CD4-positive, alpha-beta T cell treated with Interferon gamma for 1 hour (primary cell): ENCODE measurements at regions not wholly inside any gene's neighbourhood (a gene's known extent, or its start where the extent isn't known, plus 50 kb on each side); places are given as distances from the start of the nearest gene placed in this dataset.

Experiments
- DNase-seq: peaks from one replicate; pipeline ENCODE4 v3.0.0-alpha.2; 2020

DNA sequence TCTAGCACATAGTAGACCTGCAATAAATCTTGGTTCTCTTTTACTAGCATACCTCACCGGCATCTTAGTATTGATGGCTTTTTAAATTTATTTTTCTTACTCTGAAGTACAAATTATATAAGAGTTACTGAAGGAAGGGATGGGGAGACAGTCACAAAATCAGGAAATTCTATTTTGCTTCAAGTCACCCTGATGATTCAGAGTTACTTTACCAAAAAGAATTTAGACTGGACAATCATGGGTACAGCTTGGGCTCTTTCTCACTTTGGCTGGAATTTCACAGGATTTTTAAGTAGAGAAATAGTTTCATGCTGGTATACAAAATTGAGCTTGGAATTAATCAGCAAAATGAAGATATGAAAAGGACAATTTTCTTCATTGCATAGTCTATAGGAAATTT lies 919.2 kb downstream of the METTL15 start:
- DNase-seq = no peak

DNA sequence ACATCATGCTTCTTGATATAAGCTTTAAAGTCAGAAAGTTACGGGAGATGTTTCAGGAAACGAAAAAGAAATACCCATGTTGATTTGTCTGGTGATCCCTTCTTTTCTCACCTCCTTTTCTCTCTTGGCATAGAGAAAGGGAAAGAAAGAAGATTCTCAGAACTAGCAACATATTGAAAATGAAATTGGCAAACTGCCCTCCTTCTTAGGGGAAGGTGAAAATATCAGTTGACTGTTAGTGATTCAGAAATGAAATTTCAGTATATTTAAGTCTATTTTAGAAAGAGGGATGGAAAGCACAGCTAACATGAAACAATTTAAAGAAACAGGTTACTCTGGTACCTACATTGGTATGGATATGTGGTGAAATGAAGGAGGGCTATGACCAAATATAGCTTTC lies 918.1 kb downstream of the METTL15 start:
- no peak for DNase-seq

DNA sequence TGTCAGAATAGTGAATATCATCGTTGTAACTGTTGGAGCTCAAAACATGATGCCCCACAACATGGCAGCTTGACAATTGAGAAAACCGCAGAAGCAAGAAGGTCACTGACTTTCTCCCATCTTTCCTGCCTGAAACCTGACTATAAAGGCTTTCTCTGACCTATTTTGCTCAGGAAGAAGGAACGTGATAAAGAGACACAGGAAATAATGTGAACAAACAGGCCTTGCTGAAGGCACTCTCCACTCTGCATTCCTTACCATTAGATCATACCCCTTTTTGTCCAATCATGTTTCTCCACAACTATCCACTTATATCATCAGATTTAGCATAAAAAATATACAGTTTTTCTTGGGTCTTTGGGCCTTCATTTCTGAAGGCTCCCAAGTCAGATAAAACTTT lies 916.8 kb downstream of the METTL15 start:
- no peak for DNase-seq

GRCh38 chr11:29024386-29024785 lies 916.2 kb downstream of the METTL15 start:
- DNase-seq = no peak

GRCh38 chr11:29023761-29024160 lies 915.6 kb downstream of the METTL15 start:
- no peak for DNase-seq

- no peak for DNase-seq
Measured at GRCh38 chr11:29022676-29023075, 914.5 kb downstream of the METTL15 start.

- DNase-seq = no peak
Measured at GRCh38 chr11:29019960-29020683, 911.9 kb downstream of the METTL15 start.

DNA sequence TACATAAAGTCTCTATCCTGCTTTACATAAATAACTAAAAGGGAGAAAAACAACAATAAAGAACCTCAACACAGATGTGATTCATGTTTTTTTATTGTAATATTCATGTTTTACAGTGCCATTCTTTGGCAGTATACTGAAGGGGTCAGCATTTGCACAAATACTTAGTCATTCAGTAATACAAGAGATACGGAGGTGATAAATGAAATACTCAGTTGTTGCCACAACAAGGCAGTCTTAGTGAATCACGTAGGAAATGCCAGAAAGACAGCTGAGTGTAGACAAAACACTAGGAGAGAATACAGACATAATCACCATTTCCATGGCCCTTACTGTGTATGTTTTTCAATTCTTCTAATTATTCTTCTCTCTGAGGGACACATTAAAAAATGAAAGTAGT lies 910.4 kb downstream of the METTL15 start:
- DNase-seq = no peak

DNA sequence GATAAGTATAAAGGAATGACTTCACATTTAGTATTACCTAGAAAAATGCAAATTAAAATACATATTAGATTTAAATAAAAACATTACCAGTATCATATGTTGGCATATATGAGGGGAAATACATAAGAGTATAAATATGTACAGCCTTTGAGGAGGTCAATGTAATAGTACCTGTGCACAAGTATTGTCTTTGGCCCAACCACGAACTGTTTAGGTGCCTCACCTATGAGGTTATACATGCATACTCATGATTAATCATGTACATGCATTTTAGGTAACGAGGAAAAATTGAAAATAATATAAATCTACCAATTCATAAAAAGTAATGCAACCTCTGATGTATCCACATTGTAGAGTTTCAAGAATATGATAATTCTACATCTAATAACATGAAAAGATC lies 909.8 kb downstream of the METTL15 start:
- no peak for DNase-seq

GRCh38 chr11:29012507-29012906 lies 904.3 kb downstream of the METTL15 start:
- DNase-seq = no peak

DNA sequence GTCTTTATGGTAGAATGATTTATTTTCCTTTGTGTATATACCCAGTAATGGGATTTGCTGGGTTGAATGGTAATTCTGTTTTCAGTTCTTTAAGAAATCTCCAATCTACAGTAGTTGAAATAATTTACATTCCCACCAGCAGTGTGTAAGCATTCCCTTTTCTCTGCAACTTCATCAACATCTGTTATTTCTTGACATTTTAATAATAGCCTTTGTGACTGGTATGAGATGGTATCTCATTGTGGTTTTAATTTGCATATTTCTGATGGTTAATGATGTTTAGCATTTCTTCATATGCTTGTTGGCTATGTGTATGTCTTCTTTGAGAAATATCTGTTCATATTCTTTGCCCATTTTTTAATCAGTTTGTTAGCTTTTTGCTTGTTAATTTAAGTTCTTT lies 901.2 kb downstream of the METTL15 start:
- DNase-seq = no peak

GRCh38 chr11:29008481-29008880 lies 900.3 kb downstream of the METTL15 start:
- no peak for DNase-seq

DNA sequence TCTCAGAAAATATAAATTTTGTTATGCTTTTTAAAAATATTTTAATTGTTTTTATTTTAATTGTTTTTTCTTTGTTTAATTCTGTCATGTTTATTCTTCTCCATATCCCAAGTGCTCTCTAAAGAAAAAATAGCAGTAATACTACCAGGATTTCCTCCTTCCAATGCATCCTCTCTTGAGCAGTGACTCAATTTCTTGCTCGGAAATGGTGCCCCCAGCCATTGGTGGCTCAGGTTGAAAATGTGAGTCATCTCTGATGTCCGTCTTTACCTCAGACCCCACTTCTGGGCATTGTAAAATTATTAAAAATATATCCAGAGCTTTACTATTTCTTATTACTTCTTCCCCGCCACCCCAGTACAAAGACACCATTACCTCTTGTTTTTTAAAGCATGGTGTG lies 898.5 kb downstream of the METTL15 start:
- no peak for DNase-seq

GRCh38 chr11:29005401-29005980 lies 897.3 kb downstream of the METTL15 start:
- no peak for DNase-seq

DNA sequence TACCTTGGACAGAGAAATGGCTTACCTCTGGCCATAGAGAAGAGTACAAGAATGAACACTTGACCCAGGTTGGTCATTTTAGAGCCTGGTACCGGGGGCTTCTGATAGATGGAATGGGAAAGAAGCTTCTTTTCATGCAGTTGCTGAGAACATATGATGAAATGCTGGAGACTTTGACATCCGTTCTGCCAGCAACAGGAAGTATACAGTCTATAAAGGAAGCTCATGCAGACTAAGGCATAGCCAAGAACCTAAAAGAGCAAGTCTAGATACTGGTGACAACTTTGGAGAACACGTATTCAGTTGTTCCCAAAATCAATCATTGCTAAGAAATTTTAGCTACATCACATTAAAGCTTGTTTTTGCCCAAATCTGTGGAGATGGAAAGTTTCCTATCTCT lies 894.6 kb downstream of the METTL15 start:
- DNase-seq = no peak

DNA sequence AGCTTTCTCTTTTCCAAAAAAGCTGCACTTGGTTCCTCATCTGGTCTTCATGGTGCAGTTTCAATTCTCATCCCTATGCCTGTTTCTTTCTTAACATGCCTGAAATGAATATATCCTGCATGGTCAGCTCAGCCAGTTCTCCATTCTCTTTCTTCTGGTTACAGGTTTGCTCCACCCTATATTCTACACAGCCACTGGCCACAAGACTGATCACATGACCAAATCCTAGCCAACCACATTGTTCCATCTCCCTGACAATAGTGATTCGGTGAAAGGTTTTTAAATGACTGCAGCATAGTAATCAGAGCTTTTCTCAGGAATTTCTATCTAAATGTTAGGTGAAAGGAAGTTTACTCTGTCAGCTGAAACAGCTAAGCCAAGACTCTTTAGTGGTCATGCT lies 891.4 kb downstream of the METTL15 start:
- no peak for DNase-seq

DNA sequence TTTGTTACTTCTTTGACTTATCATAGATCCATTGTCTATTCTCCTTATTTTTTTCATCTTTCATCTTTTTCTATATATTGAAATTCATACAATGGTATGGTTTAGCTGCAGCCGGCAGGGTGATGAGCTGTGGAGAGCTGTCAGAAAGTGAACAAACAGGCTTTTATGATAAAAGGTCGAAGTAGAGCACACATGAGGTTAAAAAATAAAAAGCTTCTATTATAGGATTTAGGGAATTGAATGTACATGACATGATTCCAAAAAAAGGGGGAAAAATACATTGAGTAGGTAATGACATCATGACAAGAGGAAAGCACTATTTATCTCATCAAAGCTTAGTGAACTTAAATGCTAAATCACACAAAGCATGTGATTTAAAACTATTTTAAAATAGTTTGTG lies 884.8 kb downstream of the METTL15 start:
- no peak for DNase-seq

DNA sequence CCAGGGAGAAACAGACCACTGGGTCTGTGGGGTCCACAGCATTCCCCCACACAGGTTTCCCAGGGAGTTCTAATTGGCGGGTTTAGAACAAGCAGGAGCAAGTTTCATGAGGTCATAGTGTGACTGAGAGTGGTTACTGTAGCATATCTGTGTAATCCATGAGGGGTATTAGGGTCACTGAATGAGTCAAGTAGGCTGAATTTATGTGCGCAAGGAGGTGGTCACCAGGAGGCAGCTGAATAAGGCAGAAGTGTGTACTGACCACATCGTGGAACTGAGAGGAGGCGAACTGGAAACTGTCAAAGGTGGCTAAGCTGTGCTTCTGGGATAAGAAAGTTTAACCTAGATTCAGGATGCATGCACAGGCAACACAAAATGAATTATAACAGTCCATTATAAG lies 876.0 kb downstream of the METTL15 start:
- no peak for DNase-seq

- DNase-seq = no peak
Measured at GRCh38 chr11:28983780-28984179, 875.6 kb downstream of the METTL15 start.

- DNase-seq = no peak
Measured at GRCh38 chr11:28981381-28981780, 873.2 kb downstream of the METTL15 start.

GRCh38 chr11:28976801-28977145 lies 868.6 kb downstream of the METTL15 start:
- no peak for DNase-seq

- DNase-seq = no peak
Measured at GRCh38 chr11:28976012-28976800, 868.0 kb downstream of the METTL15 start.

- no peak for DNase-seq
Measured at GRCh38 chr11:28969832-28970231, 861.6 kb downstream of the METTL15 start.

DNA sequence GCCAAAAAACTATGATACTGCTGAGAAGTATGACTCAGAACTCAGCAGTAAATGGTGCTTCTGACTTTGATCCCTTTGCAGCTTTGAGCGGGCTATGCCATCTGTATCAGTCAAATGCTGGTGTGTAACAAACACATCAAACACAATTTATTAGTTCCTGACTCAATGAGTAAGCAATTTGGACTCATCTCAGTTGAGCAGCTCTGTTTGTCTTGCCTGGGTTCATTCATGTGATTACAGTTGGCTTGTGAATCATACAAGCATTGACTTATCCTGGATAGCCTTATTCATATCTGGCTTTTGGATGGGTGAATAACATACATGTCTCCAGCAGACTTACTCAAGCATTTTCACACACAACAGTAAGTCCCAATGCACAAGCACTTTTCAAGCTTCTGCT lies 858.8 kb downstream of the METTL15 start:
- no peak for DNase-seq
